ENCODE measurements at regions not wholly inside any gene's neighbourhood (a gene's known extent, or its start where the extent isn't known, plus 50 kb on each side); places are given as distances from the start of the nearest gene placed in this dataset.
"Not testable (repeated sequence)": the region's sequence is repeated elsewhere in the genome, so short reads cannot be mapped to it uniquely, and the experiment has no call there.

DNA sequence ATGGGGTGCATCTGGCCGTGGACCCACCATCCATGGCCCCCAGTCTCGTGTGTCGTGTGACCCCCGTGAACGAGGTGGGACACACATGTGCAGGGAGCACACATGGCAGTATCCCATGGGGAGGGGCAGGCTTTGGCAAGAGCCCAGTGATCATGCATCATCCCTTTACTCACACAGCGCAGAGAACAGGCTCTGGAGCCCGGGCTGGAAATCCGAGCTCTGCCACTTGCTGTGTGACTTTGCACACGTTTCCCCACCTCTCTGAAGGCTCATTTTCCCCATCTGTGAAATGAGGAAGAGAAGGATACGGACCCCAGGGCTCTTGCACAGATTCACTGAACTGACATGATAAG, 119.9 kb downstream of the PHETA1 start:
- peak; percentile 7 for DNase-seq (ENCODE audit: low read depth, low spot score)

DNA sequence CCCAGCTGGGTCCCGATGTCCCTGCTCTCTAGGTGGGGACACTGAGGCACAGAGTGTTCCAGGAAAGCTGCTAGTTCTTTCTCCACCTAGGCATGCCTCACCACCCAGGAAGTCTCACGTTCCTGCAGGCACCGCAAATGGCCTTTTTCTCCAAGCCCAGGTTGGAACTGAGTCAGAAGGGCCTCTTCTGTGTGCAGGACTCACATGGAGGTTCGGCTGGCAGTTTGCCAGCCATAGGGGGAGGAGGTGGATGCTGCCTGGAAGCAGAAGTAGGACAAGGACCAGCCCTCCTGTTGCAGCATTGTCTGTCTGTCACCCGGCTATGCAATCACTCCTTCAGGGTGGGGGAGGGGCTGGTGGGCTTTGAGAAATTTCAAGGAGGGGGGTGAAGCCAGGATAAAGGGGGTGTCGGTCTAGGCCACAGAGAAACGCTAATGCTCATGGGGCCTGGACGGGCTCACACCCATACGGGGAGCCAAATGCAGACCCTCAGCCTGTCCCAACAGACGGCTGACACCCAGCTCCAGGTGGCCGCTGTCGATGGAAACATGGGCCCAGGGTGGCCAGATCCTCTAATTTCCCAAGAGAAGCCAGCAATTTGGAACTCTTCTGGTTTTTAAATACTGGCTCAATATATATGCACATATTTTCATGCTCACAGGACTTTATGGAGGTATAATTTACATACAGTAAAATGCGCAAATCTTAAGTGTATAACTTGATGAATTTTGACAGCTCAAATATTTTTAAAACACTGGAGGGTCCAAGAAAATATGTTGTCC, 120.5 kb downstream of the PHETA1 start:
- DNase-seq (ENCODE audit: low read depth, low spot score) = peak; percentile 25

- no peak for DNase-seq (ENCODE audit: low read depth, low spot score)
Measured at GRCh38 chr12:111247083-111247783, 121.7 kb downstream of the PHETA1 start.

GRCh38 chr12:111246477-111247011, 122.4 kb downstream of the PHETA1 start:
- no peak for DNase-seq (ENCODE audit: low read depth, low spot score)

DNA sequence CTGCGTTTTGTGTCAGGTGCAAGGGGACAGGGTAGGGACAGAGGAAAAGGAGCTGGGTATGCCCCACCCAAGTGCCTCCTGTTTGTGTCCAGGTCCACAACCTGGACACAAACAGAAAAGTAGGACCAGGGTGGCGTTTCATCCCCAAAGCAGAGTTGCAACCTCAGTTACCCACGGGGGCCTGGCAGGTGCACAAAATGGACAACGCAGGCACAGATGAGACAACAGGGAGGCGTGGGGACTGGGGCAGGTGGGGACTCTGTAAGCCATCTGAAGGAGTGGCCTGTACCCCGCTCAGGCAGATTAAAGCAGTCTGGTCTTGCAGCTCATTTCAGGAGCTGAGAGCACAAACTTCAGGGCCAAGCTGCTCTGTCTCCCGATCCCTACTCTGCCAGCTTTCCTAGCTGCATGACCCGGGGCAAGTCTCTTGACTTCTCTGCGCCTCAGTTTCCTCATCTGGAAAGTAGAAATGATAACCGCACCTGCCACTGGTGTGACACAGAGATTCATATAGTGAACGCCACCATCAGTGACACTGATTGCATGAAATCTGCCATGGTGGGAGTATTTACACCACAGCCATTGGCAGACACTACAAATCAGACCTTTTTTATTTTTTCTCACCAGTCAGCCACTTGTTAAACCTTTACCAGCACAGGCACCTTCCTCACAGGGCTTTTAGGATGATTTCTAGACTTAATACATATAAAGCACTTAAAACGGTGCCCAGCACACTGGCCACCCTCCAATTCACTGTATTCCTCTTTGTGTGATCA, 123.0 kb downstream of the PHETA1 start:
- DNase-seq (ENCODE audit: low read depth, low spot score) = no peak

DNA sequence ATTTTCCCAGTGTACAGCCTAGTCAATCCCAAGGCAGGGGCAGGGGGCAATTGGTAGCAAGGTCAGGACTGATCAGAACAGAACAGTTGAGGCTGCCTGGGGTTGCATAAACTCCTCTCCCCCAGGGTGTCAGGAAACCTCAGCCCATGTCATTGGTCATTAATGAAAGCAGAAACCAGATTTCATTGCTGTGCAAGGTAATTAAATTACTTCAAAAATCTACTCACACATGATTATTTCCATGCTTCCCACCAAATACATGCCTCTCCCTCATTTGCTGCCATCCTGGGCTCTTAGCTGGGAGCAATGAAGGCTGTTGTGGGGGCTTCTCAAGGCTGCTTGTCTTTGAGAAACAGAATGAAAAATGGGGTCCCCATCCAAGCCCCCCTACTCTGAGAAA, 124.2 kb downstream of the PHETA1 start:
- DNase-seq (ENCODE audit: low read depth, low spot score) = no peak

GRCh38 chr12:111242817-111243216, 126.1 kb downstream of the PHETA1 start:
- DNase-seq (ENCODE audit: low read depth, low spot score) = not testable (repeated sequence)

- DNase-seq (ENCODE audit: low read depth, low spot score) = no peak
Measured at GRCh38 chr12:111242184-111242583, 126.7 kb downstream of the PHETA1 start.

GRCh38 chr12:111240374-111240773, 128.5 kb downstream of the PHETA1 start:
- no peak for DNase-seq (ENCODE audit: low read depth, low spot score)

- DNase-seq (ENCODE audit: low read depth, low spot score) = no peak
Measured at GRCh38 chr12:111239235-111239634, 129.7 kb downstream of the PHETA1 start.

DNA sequence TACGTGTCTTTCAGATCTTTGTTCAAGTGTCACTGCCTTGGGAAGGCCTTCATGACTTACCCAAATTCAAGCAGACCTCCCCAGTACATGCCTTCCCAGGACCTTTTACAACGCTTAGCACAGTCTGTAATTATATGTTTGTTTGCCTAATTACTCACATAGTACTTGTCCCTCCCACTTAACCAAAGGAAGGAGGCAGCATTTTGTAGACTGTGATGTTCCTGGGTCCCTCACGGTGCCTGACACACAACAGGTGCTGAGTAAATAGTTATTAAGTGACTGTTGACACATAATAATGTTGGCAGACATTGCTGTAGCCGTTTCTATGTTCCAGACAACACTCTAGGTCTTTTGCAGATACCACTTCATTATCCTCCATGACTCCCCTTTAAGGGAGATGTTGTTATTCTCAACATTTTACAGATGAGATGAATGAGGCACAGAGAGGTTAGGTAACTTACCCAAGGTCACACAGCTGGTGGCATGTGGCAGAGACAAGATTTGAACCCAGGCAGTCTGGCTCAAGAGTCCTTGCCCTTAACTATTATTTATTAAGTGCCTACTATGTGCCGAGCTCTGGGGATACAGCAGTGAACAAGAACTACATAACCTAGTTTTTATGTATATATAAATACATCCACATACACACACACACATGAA, 130.7 kb downstream of the PHETA1 start:
- DNase-seq (ENCODE audit: low read depth, low spot score) = no peak

DNA sequence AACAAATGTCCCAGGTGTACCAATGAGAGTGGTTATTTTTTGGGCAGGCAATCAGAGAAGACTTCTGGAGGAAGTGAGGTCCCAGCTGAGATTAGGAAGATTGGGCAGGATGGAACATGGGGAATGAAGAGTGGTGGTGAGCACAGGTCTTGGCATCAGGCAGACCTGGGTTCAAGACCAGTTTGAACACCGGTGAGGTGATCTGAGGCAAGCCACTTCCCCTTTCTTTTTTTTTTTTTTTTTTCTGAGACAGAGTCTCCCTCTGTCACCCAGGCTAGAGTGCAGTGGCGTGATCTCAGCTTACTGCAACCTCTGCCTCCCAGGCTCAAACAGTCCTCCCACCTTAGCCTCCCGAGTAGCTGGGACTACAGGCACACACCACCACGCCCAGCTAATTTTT, 134.4 kb downstream of the PHETA1 start:
- not testable (repeated sequence) for DNase-seq (ENCODE audit: low read depth, low spot score)

DNA sequence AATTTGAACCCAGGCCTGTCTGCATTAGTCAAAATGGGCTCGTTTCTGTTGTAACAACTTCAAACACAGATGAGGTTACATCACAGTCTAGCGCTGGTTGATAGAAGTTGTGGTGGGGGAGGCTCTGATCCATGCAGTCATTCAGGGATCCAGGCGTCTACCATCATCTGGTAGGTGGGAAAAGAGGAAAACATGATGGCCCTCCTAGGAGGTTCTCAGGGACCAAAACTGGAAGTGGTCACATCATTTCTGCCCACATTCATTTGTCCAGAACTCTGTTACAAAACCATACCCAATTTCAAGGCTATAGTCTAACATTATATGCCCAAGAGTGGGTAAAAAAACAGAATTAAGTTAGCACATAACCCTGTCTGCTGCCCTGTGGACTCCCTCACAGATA, 135.1 kb downstream of the PHETA1 start:
- DNase-seq (ENCODE audit: low read depth, low spot score) = no peak

DNA sequence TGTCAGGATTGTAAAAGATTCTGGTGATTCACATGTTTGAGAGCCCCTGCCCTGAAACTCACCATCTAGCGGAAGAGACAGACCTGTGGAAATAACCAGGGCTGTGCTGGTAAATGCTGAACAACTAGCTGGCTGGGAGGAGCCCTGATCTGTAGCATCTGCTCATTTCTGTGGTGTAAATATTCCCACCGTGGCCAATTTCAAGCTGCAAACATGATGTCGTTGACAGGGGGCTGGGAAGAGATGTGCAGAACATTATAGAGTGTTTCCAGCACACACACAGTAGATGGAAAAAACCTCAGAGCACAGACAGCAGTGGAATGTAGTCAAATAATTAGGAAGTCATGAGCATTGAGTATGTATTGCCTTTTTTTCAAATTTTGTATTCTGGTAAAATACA, 138.2 kb downstream of the PHETA1 start:
- no peak for DNase-seq (ENCODE audit: low read depth, low spot score)

- no peak for DNase-seq (ENCODE audit: low read depth, low spot score)
Measured at GRCh38 chr12:111228916-111229666, 139.8 kb downstream of the PHETA1 start.

- no peak for DNase-seq (ENCODE audit: low read depth, low spot score)
Measured at GRCh38 chr12:111227476-111228420, 141.1 kb downstream of the PHETA1 start.

DNA sequence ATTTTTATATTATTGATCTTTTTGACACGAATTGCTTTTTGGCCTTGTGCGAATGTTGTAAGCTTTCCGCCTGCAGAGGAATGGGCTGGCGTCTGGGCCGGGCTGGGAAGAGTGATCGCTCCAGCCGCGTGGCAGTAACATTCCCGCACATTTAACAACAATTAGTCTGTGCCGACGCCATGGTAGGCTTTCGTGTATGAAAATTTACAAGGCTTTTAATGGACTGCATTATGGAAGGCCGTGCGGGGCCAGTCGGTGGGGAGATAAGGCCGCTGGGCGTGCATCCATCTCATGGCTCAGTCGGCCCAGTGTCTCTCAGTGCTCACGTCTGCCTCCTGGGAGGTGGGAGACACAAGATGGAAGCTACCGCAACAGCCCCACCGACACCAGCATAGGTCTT, 142.2 kb downstream of the PHETA1 start:
- no peak for DNase-seq (ENCODE audit: low read depth, low spot score)

DNA sequence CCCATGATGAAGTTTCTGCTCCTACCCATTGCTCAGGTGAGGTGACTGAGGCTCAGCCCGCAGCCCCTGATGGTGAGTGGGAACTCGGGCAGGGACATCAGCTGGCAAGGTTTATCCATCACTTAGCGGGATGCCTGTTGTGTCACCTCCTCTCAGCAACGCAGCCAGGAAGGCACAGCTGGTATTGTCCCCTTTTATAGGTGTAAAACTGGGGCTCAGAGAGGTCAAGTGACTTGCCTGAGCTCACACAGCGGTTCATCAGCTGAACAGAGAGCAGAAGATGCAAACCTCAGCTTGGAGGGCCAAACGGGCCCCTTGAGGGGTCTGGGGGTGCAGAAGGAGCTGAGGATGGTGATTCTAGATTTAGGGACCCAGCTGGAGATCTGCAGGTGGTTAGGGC, 143.6 kb downstream of the PHETA1 start:
- DNase-seq (ENCODE audit: low read depth, low spot score) = no peak

DNA sequence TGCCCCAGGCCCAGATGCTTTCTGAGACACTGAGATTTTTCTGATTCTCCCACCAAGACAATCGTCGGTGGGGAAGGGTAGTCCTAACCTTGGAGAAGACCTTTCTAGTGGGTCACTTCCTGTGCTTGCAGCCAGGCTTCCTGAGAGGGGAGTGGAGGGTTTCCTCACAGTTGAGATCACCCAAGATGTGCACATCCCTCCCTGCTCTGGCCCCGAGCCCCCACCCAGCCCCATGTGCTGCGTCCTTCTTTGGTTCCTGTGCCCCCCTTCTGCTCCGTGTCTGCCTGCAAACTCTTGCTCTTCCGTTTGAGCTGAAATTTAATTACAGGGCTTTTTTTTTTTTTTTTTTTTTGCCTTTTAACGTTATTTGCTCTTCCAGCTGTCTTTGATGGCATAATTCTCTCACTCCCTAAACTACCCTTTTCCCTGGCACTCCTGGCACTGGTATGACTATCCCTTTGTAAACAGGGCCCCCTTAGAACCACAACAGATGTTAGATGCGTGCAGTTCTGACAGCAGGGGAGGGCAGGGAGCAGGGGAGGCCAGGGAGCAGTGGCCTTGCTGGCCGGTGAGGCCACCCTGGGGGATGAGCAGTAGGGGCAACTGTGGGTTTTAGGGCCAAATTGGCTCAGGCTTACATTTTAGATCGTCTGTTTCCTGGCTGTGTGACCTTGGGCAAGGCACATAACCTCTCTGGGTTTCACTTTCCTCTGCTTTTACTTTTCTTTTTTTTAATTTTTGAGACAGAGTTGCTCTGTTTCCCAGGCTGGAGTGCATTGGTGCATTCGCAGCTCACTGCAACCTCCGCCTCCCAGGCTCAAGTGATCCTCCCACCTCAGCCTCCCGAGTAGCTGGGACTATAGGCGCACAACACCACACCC, 144.5 kb downstream of the PHETA1 start:
- DNase-seq (ENCODE audit: low read depth, low spot score) = no peak
